Fibroblast of mammary gland (primary cell): ENCODE measurements at regions not wholly inside any gene's neighbourhood (a gene's known extent, or its start where the extent isn't known, plus 50 kb on each side); places are given as distances from the start of the nearest gene placed in this dataset.
"Not testable (repeated sequence)": the region's sequence is repeated elsewhere in the genome, so short reads cannot be mapped to it uniquely, and the experiment has no call there.

ENCODE experiments used
- DNase-seq: peaks from one replicate; pipeline ENCODE4 v3.0.0-alpha.2; 2010; ENCODE audit warnings: low read depth
- H3K4me3 ChIP-seq: 2 replicates; pipeline ENCODE4 v1.5.1; 2011; ENCODE audit warnings: low read depth, mild to moderate bottlenecking, low read length, moderate library complexity; ENCODE audit not compliant: control insufficient read depth
- TF ChIP-seq, protein P1 (sequence below): conservative IDR thresholded peaks from 2 replicates; pipeline ENCODE4 v1.5.1; 2011; ENCODE audit warnings: low read depth, low read length, inconsistent platforms; ENCODE audit not compliant: control insufficient read depth, insufficient read depth

DNA sequence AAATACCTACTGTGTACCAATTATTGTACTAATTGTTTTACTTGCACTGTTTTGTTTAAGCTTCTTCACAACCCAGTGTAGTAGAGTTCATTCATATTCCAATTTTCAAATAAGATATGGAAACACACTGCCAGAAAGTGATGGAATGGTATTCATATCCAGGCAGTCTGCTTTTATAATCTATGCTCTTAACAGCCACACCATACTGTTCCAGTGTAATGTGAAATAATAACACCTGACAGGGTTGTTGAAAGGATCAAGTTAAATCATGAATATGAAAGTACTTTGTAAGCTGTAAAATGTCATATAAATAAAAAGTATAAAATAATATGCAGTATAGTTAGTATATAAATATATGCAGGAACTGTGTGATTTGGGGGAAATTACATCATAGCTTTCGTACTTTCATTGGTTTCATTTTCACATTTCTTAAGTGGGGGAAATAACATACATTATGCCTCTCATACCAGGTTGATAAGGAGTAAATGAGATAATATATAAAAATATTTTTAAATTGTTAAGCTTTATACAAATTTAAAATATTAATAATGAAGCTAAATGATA is 230.8 kb downstream of the TANC2 start:
- no peak for DNase-seq
- no peak overlapping the region for H3K4me3 ChIP-seq
- TF ChIP-seq, protein P1, sequence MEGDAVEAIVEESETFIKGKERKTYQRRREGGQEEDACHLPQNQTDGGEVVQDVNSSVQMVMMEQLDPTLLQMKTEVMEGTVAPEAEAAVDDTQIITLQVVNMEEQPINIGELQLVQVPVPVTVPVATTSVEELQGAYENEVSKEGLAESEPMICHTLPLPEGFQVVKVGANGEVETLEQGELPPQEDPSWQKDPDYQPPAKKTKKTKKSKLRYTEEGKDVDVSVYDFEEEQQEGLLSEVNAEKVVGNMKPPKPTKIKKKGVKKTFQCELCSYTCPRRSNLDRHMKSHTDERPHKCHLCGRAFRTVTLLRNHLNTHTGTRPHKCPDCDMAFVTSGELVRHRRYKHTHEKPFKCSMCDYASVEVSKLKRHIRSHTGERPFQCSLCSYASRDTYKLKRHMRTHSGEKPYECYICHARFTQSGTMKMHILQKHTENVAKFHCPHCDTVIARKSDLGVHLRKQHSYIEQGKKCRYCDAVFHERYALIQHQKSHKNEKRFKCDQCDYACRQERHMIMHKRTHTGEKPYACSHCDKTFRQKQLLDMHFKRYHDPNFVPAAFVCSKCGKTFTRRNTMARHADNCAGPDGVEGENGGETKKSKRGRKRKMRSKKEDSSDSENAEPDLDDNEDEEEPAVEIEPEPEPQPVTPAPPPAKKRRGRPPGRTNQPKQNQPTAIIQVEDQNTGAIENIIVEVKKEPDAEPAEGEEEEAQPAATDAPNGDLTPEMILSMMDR = no peak

DNA sequence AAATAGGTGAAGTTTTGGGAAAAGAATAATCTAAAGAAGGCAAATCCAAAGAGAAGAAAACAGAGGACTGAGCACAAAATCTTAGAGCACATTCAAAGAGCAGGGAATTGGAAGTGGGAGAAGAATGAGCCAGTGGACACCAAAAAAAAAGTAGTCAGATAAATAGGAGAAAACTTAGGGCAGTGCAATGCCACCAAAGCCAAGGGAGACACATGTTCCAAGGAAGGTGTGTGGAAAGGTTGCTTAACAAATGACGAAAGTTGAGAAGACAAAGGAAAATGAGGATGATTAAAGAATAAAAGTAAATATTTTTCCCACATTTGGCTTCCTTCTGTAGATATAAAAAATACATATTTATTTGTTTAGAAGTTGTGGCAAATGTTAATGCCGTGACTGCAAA is 237.6 kb downstream of the TANC2 start:
- TF ChIP-seq, protein P1 = no peak
- no peak overlapping the region for H3K4me3 ChIP-seq
- DNase-seq = no peak

DNA sequence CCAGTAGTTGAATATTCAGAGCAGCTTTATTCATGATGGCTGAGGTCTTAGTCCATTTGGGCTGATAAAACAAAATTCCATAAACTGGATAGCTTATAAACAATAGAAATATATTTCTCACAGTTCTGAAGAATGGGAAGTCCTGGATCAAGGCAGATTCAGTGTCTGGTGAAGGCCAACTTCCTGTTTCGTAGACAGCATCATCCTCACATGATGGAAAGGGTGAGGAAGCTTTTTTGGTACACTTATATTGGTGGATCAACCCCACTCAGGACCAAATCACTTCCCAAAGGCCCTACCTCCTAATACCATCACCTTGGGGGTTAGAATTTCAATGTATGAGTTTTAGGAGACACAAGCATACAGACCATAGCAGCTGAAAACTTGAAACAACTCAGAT is 224.2 kb downstream of the CYB561 start:
- TF ChIP-seq, protein P1 = no peak
- DNase-seq = no peak
- H3K4me3 ChIP-seq = no peak overlapping the region

DNA sequence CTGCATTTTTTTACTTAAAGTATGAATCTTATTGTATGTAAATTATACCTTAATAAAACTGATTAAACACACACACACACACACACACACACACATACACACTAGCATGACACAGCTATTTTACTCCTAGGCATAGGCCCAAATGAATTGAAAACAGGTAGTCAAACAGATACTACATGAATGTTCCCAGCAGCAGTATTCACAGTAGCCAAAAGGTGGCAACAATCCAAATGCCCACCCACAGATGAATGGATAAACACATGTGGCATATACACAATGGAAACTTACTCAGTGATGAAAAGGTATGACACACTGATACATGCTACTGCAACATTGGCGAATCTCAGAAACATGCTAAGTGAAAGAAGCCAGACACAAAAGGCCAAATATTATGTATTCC is 223.5 kb downstream of the CYB561 start:
- DNase-seq = peak; percentile 57
- no peak overlapping the region for H3K4me3 ChIP-seq
- TF ChIP-seq, protein P1 = no peak

DNA sequence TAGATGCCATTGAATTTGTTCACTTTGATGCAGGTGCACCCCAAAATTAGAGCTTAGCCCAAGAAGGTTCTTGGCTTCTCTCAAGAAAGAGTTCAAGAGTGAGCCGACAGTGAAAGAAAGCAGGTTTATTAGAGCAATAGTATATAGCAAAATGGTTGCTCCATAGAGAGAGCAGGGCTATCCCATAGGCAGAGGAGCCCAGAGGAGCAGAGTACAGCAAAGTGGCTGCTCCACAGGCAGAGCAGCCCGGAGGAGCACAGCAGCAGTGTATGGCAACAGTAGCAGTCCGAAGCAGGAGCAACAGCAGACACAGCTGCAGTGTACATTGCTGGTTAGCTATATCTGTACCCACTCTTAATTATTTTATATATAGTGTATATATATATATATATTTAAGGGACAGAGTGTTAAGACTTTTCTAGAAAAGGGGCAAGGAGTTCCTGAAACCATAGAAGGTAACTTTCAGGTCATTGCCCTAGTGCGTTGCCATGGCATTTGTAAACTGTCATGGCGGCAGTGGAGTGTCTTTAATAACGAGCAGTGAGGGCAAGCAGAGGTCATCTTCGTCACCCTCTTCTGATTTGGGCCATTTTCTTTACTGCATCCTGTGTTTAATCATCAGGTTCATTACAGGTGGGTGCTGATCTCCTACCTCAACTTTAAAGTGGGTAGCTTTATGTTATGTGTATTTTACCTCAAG is 222.7 kb downstream of the CYB561 start:
- H3K4me3 ChIP-seq = no peak overlapping the region
- TF ChIP-seq, protein P1 = no peak
- DNase-seq = no peak

DNA sequence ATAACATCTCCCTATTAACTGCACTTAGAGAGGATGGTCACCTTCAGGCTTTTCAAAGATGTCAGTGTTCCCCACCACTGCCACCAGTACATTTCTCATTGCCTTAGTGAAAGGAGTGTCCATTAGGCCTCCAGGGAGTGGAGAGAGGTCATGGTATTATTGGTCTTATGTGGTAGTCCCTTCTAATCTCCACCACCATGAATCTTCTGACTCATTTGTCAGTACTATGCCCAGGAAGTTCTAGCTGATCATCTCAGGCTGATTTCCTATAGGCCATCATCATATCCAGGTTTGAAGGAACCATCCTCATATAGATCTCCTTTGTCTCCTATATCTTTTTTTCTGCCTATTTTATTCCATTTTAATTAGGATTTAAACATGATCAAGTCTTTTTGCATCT is 221.5 kb downstream of the CYB561 start:
- H3K4me3 ChIP-seq = no peak overlapping the region
- TF ChIP-seq, protein P1 = no peak
- peak; percentile 16 for DNase-seq

DNA sequence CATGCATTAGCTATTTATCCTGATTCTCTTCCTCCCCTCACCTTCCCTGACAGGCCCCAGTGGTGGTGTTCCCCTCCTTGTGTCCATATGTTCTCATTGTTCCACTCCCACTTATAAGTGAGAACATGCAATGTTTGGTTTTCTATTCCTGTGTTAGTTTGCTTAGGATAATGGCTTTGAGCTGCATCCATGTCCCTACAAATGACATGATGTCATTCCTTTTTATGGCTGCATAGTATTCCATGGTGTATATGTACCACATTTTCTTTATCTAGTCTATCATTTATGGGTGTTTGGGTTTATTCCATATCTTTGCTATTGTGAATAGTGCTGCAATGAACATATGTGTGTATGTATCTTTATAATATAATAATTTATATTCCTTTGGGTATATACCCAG is 219.4 kb downstream of the CYB561 start:
- not testable (repeated sequence) for H3K4me3 ChIP-seq, DNase-seq

DNA sequence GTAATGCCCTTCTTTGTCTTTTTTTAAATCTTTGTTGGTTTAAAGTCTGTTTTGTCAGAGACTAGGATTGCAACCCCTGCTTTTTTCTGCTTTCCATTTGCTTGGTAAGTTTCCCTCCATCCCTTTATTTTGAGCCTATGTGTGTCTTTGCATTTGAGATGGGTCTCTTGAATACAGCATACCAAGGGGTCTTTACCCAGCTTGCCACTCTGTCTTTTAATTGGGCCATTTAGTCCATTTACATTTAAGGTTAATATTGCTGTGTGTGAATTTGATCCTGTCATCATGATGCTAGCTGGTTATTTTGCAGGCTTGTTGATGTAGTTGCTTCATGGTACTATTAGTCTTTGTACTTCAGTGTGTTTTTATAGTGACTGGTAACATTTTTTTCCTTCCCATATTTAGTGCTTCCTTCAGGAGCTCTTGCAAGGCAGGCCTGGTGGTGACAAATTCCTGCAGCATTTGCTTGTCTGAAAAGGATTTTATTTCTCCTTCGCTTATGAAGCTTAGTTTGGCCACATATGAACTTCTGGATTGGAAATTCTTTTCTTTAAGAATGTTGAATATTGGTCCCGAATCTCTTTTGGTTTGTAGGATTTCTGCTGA is 215.0 kb downstream of the CYB561 start:
- H3K4me3 ChIP-seq, DNase-seq: not testable (repeated sequence)
